BLaER1 treated with 17β-estradiol and CSF1 and Interleukin-3, amounts not matched to agents 10 nM and 100 nM (cell line): ENCODE measurements at regions not wholly inside any gene's neighbourhood (a gene's known extent, or its start where the extent isn't known, plus 50 kb on each side); places are given as distances from the start of the nearest gene placed in this dataset.

Experiments used
- H3K27ac ChIP-seq, 11 experiments: shearing (Covaris generic); formaldehyde crosslinking; 2 replicates each; pipeline ENCODE4 v1.8.1; 2022
- H3K27me3 ChIP-seq, 11 experiments: shearing (Covaris generic); formaldehyde crosslinking; 2 replicates each; pipeline ENCODE4 v1.8.1; 2022
- H3K36me3 ChIP-seq, 11 experiments: shearing (Covaris generic); formaldehyde crosslinking; 2 replicates each; pipeline ENCODE4 v1.8.1; 2022
- H3K4me1 ChIP-seq, 10 experiments: shearing (Covaris generic); formaldehyde crosslinking; 2 replicates each; pipeline ENCODE4 v1.8.1; 2022
- H3K4me2 ChIP-seq, 11 experiments: shearing (Covaris generic); formaldehyde crosslinking; 2 replicates each; pipeline ENCODE4 v1.8.1; 2022
- H3K4me3 ChIP-seq, 10 experiments: shearing (Covaris generic); formaldehyde crosslinking; 2 replicates each; pipeline ENCODE4 v1.8.1; 2022
- H3K9ac ChIP-seq, 11 experiments: shearing (Covaris generic); formaldehyde crosslinking; 2 replicates each; pipeline ENCODE4 v1.8.1; 2022
- H3K9me3 ChIP-seq, 11 experiments: shearing (Covaris generic); formaldehyde crosslinking; replicated peaks in 1 of 11; 2 replicates each; pipeline ENCODE4 v1.8.1; 2022
- H4K20me1 ChIP-seq, 11 experiments: shearing (Covaris generic); formaldehyde crosslinking; 2 replicates each; pipeline ENCODE4 v1.8.1; 2022
- Cebpa-rat ChIP-seq, 11 experiments: shearing (Covaris generic); IDR thresholded peaks; 2 replicates each; pipeline ENCODE4 v1.8.1; 2022

DNA sequence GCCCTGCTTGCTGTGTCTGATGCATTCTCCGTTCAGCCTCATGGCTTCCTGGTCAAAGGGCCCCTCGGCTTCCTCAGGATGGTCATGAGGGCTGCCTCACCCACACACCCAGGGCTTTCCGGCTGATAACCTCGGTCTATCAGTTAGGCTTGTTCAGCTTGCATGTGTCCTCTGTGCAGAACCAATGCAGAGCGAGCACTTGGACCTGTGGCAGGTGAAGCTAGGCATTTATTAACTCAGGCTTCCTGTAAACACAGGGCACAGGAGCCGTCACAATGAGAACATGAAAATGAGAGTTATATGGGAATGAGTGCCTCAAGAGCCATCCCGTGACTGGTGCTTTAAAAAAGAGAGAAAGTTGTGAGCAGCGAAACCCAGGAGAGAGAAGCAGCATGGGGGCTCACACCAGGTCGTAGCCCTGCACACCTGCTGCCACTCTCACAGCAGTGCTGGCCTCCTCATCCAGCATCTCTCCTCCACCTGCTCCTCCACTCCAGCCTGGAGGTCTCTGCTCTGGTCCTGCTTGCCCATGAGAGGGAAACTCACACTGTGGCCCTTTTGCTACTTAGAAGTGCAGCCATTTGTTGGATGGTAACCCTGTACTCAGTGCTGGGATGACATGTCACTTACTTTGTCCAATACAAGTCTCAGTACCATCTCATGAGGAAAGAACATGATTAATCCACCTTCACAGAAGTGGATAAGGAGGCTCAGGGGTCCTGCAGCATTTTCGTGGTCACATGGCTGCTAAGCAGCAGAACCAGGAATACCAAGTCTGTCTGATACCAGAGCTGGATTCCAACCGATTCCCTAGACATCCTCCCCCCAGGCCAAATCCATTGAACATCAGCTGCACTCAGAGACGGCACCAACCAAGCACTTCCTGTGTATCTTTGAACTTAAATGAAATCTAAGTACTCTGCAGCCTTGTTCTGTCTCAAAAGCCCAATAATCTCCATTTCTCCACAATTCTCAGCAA lies 50.5 kb upstream of the IRS2 start:
- no peaks in the 10 kb centered on the region; a peak in 3 of 22 replicates for H3K9me3 ChIP-seq
- peaks cover 0 to 4% (median 0%) of the 10 kb centered on the region in 11 experiments; a peak in 1 of 22 replicates for H4K20me1 ChIP-seq
- H3K9ac ChIP-seq = no peak overlapping the region
- H3K27me3 ChIP-seq = no peaks in the 10 kb centered on the region
- TF ChIP-seq Cebpa-rat (IDR thresholded peaks at IDR 0.05) = no peak
- no peaks in the 10 kb centered on the region for H3K36me3 ChIP-seq
- H3K27ac ChIP-seq = no peak overlapping the region
- H3K4me1 ChIP-seq = peaks cover 7 to 17% (median 11%) of the 10 kb centered on the region in 10 experiments
- H3K4me3 ChIP-seq = no peak overlapping the region
- H3K4me2 ChIP-seq = no peak overlapping the region
